ENCODE measurements at regions not wholly inside any gene's neighbourhood (a gene's known extent, or its start where the extent isn't known, plus 50 kb on each side); places are given as distances from the start of the nearest gene placed in this dataset.

- TF ChIP-seq SUZ12 (IDR thresholded peaks at IDR 0.05; ENCODE audit: extremely low read depth, insufficient read depth, insufficient read length) = no peak
- TF ChIP-seq ZNF274 (IDR thresholded peaks at IDR 0.05; ENCODE audit: low read depth, low read length) = no peak
Observed at GRCh38 chr6:71082033-71082650, 125.3 kb upstream of the B3GAT2 start.

Data from NT2/D1 (cell line).